Activated CD8-positive, alpha-beta T cell treated with anti-CD3 and anti-CD28 coated beads for 36 hours (primary cell): ENCODE measurements at regions not wholly inside any gene's neighbourhood (a gene's known extent, or its start where the extent isn't known, plus 50 kb on each side); places are given as distances from the start of the nearest gene placed in this dataset.

Experiments used
- ATAC-seq: fragments of 200-7000 bp; cut with Tn5 transposase; one replicate; pipeline ENCODE4 v1.10.0; 2021; ENCODE audit warnings: mild to moderate bottlenecking, moderate library complexity
- CTCF ChIA-PET: fragments of 350-600 bp; sonication (Branson Sonifier 250); formaldehyde crosslinking; loops from one replicate; lab custom pipeline; 2021; ENCODE audit warnings: antibody characterized with exemption; lab: Charles Lee
- POLR2A ChIA-PET: fragments of 350-600 bp; sonication (Branson Sonifier 250); formaldehyde crosslinking; loops from one replicate; lab custom pipeline; 2021; ENCODE audit warnings: antibody characterized with exemption; lab: Charles Lee
- DNase-seq: peaks from one replicate; pipeline ENCODE4 v3.0.0-alpha.2; 2020
- H3K27ac Mint-ChIP-seq: one replicate; pipeline ENCODE4 v1.8.0; 2021; ENCODE audit warnings: mild to moderate bottlenecking, mixed read lengths
- H3K27me3 Mint-ChIP-seq: one replicate; pipeline ENCODE4 v1.8.0; 2021; ENCODE audit warnings: mixed read lengths
- H3K36me3 Mint-ChIP-seq: one replicate; pipeline ENCODE4 v1.8.0; 2021; ENCODE audit warnings: low read depth, mixed read lengths
- H3K4me1 Mint-ChIP-seq: one replicate; pipeline ENCODE4 v1.8.0; 2021; ENCODE audit warnings: low read depth, mixed read lengths
- H3K4me3 Mint-ChIP-seq: one replicate; pipeline ENCODE4 v1.8.0; 2021; ENCODE audit warnings: mild to moderate bottlenecking, moderate library complexity, mixed read lengths
- H3K9me3 Mint-ChIP-seq: one replicate; pipeline ENCODE4 v1.8.0; 2021; ENCODE audit warnings: mixed read lengths
- CTCF ChIP-seq: fragments of 200-600 bp; IDR thresholded peaks from one replicate; pipeline ENCODE4 v1.8.0; 2022; ENCODE audit warnings: antibody characterized with exemption, mild to moderate bottlenecking
- intact Hi-C: fragments of 100-400 bp; cut with micrococcal nuclease; formaldehyde crosslinking; loops from one replicate; pipeline ENCODE4 v1.10.0; 2022

GRCh38 chr21:41112740-41113692, 54.9 kb upstream of the BACE2 start:
- Mint-ChIP-seq H3K9me3 (no peaks in the 10 kb centered on the region), H3K36me3 (no peaks in the 10 kb centered on the region), H3K4me1 (peaks cover 18% of the 10 kb centered on the region), H3K4me3 (peak overlapping the region; percentile 19), H3K27me3 (no peaks in the 10 kb centered on the region), H3K27ac (no peak overlapping the region)
- intact Hi-C loops = no loop called here
- ChIA-PET POLR2A (no interaction called here), CTCF (interaction anchor here (0.9 kb wide), 1 partner anchor 9 kb away, joined by 4 read pairs; no protein-coding TSS in a partner anchor)
- TF ChIP-seq CTCF = no peak
- DNase-seq (no peak), ATAC-seq (no peak)

- H3K4me3 Mint-ChIP-seq = no peak overlapping the region
- no peak overlapping the region for H3K27ac Mint-ChIP-seq
- TF ChIP-seq CTCF = no peak
- intact Hi-C loops = no loop called here
- ChIA-PET CTCF (no interaction called here), POLR2A (no interaction called here)
- peaks cover 2% of the 10 kb centered on the region for H3K27me3 Mint-ChIP-seq
- DNase-seq (no peak), ATAC-seq (no peak)
- H3K9me3 Mint-ChIP-seq = no peaks in the 10 kb centered on the region
- peaks cover 18% of the 10 kb centered on the region for H3K4me1 Mint-ChIP-seq
- H3K36me3 Mint-ChIP-seq = no peaks in the 10 kb centered on the region
Measured at GRCh38 chr21:41115851-41116250, 52.1 kb upstream of the BACE2 start.
